Esophagus squamous epithelium (tissue), 4 donors: ENCODE measurements at regions not wholly inside any gene's neighbourhood (a gene's known extent, or its start where the extent isn't known, plus 50 kb on each side); places are given as distances from the start of the nearest gene placed in this dataset.

Experiments used
- CTCF ChIP-seq, 6 experiments: fragments of 450-650 bp in 4 of 6; fragments of 200-600 bp in 2 of 6; sonication (generic) in 2 of 6; IDR thresholded peaks; one replicate each; pipeline ENCODE4 v1.5.1; 2016 to 2019; ENCODE audit warnings: antibody characterized with exemption in 6 of 6, mild to moderate bottlenecking in 4 of 6, moderate library complexity in 4 of 6
- POLR2A ChIP-seq, 4 donors: fragments of 450-650 bp; IDR thresholded peaks; one replicate each; pipeline ENCODE4 v1.6.1; 2017; ENCODE audit warnings: antibody characterized with exemption in 4 of 4, mild to moderate bottlenecking in 4 of 4, moderate library complexity in 3 of 4

DNA sequence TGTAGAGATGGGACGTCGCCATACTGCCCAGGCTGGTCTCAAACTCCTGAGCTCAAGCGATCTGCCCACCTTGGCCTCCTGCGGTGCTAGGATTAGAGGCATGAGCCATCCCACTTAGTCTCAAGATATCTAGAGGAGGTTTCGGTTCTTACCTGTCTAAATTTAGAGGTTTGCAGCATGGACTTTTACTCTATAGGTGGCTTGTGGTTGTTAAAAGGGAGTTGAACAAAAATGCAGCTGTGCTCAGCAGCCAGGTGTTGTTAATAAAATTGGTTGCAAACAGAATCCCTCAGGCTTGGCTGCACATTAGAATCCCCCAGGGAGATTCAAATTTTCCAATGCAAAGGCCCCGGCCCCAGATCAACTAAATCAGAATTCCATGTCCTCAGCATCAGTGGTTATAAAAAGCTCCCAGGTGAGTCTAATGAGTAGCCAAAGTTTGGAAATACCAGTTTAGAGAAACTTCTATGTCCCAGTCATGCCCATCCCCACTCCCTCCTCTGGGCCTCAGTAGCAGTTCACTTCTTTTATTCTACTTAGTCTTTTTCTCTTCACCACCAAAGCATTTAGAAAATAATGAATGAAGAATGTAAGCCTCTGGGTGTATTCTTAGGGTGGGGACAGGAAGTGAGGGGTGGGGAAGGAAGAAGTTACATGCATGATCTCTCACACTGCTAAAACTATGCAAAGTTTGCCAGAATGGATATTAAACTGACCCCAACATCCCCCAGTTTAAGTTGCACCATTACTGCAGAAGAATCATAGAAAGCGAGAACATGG, 471.0 kb downstream of the COG6 start:
- TF ChIP-seq CTCF (IDR thresholded peaks at IDR 0.05), result no peak
- TF ChIP-seq POLR2A (IDR thresholded peaks at IDR 0.05), result no peak
